Posterior cingulate gyrus (tissue), 11 donors: ENCODE measurements at regions not wholly inside any gene's neighbourhood (a gene's known extent, or its start where the extent isn't known, plus 50 kb on each side); places are given as distances from the start of the nearest gene placed in this dataset.

Experiments
- DNase-seq, 10 donors: peaks; one replicate each; pipeline versions ENCODE4 v3.0.0 to v3.0.0-alpha.2; 2020 to 2021; ENCODE audit warnings: mixed read lengths in 3 of 10
- intact Hi-C: fragments of 100-400 bp; cut with DNase I; formaldehyde crosslinking; loops from one replicate; pipeline ENCODE4 v1.15.1; 2023

DNA sequence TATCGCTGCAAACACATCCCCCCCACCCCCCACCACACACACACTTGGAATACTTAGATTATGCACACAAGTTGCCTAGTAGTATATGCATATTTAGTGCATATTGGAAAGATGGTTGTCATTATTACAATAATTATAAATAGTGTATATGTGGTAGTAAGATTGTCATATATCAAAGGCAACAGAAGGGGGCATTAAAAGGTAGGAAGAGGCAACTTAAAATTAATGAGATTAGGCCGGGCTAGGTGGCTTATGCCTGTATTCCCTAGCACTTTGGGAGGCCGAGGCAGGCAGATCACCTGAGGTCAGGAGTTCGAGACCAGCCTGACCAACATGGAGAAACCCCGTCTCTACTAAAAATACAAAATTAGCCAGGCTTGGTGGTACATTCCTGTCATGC, 52.1 kb downstream of the GSC start:
- no peak for DNase-seq
- intact Hi-C loops, result no loop called here

DNA sequence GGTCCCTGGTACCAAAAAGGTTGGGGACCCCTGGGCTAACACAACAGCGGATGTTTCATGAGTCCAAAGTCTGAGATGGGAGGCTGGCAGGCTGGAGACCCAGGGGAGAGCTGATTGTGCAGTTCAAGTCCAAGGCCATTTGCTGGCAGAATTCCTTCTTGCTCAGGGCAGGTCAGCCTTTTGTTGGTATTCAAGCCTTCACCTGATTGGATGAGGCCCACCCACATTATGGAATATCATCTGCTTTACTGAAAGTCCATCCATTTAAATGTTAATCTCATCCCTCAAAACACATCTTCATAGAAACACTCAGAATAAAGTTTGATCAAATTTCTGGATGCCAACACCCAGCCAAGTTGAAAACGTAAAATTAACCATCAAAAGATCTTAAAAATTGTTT, 52.9 kb downstream of the GSC start:
- intact Hi-C loops, result no loop called here
- DNase-seq, result no peak

DNA sequence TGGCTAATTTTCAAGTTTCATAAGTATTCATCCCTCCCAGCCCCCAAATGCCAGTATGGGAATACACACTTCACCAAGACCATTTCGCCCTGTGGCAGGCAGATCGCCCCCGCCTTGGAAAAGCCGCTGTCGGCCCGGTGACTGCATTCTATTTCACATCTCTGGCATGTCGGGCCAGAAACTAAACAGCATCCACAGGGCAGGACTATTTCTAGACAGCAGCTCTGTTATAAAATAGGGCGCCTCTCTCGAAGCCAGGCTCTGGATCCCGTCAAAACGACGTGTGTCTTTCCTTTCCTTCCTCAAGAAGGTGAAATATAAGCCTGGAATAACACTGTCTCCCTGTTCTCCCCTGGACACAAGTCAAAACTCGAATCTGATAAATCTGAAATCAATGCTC, 56.8 kb downstream of the GSC start:
- peak in 1 of 10 donors; percentile 63 for DNase-seq
- intact Hi-C loops, result no loop called here

DNA sequence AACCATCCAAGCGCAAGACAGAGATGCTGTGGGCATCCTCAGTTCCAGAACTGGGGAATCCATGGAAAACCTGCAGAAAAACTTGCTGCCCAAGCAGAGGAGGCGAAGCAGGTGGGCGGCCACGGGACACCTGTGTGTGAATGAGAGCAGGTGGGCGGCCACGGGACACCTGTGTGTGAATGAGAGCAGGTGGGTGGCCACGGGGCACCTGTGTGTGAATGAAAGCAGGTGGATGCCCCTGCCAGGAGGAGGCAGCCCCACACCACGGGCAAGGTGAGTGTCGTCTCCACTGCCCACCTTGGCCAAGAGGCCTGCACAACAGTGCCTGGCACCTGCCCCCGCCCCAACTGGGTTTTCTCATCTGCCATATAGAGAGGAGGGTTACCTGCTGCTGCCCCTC, 59.2 kb downstream of the GSC start:
- intact Hi-C loops, result no loop called here
- peak in 1 of 10 donors; percentile 74 for DNase-seq

DNA sequence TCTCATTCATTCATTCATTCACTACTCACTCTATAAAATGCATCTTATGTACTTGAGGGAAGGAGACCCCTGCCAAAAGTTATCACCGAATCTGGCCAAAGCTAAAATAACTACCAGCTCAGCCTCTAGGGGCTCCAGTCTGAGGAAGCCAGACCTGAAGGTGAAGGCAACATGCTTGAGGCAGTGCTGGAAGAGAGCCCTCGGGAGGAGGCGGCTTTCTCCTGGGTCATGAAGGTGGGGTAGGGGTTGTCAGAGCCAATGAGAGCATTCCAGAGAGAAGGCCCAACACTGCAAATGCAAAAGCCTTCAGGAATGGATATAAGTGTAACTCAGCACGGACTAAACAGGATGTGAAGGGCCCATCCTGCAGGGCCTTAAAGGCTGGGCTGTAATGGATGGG, 62.4 kb downstream of the GSC start:
- DNase-seq, result no peak
- intact Hi-C loops, result no loop called here

DNA sequence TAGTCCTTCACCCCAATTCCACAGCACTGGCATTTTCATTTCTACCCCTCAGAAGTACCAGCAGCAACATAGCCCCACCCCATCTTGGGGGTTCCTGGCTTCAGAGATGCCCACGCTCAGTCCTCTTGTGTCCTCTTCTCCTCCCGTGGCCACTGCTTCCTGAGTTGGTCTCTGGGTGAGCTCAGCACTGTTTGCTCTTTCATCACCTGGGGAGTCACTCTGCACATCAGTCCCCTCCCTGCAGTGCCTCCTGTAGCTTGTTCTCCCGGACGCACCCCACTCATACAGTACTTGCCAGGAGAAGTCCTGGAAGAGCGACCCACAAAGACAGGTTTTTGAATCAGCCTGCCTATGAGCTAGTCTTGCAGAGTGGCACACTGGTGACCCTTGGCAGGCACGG, 63.8 kb downstream of the GSC start:
- intact Hi-C loops, result no loop called here
- DNase-seq, result peak in 1 of 10 donors; percentile 54

DNA sequence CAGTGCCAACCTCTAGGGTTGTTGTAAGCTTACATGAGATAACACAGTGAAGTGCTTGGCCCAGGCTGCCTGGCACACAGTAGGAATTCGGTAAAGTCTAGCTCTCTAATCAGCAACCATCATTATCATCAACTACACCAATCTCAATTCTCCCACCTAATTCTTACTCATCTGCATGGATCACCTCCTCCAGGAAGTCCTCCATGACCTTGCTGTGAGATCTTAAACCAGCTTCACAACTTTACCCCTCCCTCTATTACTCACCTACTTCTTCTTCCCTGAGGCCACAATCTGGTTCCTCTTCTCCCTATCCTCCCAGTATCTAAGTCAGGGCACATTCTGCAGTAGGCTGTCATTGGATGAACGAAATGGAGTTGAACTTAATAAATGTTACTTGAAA, 67.3 kb downstream of the GSC start:
- DNase-seq, result no peak
- intact Hi-C loops, result no loop called here

DNA sequence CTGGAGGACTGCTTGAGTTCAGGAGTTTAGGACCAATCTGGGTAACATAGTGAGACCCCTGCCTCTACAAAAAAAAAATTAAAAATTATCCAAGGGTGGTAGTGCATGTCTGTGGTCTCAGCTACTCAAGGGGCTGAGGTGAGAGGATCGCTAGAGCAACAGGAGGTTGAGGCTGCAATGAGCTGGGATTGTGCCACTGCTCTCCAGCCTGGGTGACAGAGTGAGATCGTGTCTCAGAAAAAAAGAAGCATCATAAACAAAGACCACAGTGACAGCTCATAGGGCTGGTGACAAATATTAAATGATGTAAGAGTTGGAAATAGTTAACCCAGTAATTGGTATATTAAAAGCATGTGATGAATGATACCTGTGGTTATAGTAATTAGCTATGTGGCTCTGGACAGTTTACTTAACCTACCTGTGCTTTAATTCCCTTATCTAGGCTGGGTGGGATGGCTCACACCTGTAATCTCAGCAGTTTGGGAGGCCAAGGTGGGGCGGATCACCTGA, 68.0 kb downstream of the GSC start:
- intact Hi-C loops, result no loop called here
- DNase-seq, result peak in 1 of 10 donors; percentile 23

DNA sequence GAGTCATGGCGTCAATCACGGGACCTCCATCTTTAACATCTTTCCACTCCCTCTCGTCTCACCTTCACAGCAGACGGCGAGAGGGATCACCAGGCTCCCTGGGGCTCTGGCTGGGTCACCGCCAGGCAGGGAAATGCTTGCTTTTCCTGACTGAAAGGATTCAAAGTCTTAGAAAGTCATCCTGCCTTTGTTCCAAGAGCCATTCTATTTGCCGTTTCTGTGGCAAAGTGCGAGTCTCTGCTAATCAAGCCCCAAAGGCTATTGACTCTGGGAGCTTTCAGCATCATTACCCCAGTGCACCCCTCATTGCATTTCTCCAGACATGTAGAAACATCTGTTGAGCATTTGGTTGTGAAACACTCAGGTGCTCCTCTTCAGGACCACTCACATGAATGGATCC, 69.6 kb downstream of the GSC start:
- DNase-seq, result peak in 2 of 10 donors; percentile 14 to 28
- intact Hi-C loops, result no loop called here

DNA sequence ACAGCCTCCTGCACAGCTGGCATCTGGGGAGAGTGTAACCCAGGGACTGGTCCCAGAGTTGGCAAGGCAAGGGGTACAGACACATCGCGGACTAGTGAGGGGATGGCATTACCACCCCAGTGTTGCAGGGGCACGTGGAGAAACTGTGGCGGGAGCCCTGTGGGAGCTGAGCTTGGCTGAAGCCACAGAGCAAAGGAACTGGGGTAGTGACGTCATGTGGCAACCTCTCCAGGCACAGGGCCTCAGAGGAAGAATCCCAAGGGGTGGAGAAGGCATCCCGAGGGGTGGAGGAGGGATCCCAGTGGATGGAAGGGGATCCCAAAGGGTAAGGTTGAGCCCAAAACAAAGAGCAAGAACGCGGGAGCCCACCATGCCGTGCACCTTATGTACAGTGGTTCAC, 70.1 kb downstream of the GSC start:
- DNase-seq, result peak in 2 of 10 donors; percentile 15 to 24
- intact Hi-C loops, result no loop called here

DNA sequence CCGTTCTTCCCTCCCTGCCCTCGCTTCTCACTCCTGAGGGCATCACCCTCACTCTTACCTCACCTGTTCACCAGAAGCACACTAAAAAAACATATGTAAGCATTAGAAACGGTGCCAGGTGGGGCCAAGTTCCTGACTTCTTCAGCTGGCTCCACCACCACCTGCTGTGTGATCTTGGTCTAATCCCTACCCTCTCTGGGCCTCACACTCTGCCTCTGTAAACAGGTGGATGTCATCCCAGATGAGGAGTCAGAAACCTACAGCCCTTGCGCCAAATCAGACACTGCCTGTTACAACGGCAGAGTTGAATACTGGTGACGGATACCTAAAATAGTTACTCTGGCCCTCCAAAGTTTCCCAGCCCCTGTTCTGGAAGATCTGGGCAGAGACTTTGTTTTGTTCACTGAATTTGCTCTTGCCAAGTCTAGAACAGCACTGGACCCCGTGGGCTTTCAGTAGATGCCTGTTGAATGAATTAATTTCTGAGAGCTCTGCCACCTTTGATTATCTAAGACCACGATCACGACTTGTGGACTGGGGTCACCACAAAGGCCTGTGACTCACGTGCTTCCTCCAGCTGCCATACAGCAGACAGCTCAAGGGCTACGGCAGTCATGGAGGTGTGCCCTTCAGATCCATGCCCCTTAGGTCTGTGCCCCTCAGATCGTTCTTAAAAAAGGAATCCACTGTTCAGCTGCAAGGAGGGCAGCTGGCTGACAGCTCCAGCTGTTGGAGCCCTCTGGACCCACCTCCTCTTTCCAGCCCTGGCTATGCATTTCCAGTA, 71.9 kb downstream of the GSC start:
- intact Hi-C loops, result no loop called here
- DNase-seq, result peak in 2 of 10 donors; percentile 41 to 45

DNA sequence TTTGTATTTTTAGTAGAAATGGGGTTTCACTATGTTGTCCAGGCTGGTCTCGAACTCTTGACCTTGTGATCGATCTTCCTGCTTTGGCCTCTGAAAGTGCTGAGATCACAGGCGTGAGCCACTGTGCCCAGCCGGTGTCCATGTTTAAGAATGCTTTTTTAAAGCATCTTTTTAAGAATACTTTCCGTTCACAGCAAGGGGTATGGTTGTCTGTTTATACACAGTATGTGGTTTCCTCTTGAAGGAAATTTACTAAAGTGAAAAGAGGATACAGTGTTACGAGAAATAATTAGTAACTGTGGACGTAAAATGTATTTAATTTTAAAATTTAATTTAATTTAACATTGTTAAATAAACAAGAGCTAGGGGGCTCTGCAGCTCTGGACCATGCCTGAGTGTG, 73.4 kb downstream of the GSC start:
- intact Hi-C loops, result no loop called here
- no peak for DNase-seq

DNA sequence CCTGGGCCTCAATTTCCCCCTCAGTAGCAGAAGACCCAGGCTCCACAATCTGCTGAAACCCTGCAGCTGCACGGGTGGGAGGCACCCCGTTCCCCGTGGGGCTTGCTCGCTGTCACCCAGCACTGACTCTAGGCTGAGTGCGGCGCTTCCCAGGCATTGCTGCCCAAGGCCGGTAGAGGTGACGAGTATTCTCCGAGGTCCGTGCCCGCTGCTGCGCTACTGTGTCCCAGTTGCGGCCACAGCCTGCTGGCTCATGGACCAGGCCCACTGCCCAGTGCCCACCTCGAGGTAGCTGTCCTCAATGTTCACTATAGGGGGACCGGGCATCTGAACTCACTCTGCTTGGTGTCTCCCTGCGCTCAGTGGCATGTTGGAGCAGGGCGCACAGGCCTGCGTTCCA, 74.7 kb downstream of the GSC start:
- intact Hi-C loops, result no loop called here
- DNase-seq, result peak in 2 of 10 donors; percentile 60 to 78

DNA sequence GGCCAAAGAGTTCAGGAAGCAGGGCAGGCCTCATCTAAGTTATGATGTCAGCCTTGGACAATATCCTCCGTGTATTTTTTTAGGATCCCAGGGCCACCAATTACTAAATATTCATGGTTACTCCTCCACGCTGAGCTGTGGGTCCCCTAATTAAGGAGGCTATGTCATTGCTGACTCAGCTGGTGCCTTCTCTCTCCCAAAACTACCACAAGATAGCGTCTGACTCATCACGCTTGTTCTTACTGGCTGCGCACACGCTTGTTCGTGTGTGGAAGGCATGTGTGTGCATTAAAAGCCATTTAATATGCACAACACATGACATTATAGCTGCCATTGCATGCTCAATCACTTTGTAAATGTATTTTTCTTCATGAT, 78.3 kb downstream of the GSC start:
- no peak for DNase-seq
- intact Hi-C loops, result no loop called here

DNA sequence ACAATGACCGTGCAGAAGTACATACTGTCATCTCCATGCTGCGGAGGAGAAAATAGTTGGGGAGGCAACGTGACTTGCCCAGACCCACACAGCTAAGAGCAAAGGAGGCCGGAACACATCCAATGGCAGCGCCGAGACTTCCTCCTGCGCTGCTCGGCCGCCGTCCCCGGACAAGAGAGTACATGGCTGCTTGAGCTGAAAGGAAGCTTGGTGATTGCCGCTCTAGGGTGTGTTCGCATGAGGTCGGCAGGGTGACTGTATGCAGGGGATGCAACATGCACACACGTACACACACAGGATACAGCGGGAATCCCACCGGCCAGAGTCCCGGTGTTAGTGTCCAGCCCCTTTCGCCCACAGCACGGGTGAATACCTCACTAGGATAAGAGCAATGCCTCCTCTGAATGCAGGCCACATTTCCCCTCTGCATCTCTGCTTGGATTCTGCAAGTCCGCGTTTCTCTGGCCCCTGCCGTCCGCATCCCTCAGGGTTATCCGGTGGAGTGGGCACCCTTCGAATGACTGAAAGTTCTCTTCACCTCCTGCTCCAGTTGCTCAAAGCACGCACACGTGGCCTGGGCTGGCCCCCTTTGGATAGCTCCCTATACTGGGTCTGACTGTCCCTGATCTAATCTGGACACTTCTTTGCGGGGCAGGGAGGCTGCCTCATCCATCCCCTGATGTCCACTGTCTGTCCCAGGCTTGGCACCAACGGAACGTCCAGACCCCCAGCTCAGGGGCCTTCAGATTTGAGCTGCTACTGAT, 78.8 kb downstream of the GSC start:
- intact Hi-C loops, result no loop called here
- DNase-seq, result peak in 2 of 10 donors; percentile 79

DNA sequence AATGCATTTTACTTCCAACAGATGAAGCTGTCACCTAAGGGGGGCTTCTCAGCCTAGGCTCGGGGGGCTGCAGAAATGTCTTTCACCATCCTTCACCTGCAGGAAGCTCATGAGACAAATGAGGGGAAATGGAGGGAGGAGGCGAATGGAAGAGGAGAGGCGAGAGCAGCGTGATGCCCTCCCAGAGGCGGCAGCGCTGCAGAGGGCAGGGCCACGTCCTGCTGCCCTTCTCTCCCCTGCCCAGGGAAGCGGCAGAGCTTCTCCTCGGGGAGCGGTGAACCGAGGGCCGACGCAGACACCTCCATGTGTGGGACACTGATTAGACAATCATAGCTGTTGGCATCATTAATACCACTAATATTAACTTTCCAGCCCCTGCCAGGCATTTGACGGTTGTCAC, 78.3 kb downstream of the SERPINA3 start:
- intact Hi-C loops, result no loop called here
- DNase-seq, result peak in 1 of 10 donors; percentile 67

DNA sequence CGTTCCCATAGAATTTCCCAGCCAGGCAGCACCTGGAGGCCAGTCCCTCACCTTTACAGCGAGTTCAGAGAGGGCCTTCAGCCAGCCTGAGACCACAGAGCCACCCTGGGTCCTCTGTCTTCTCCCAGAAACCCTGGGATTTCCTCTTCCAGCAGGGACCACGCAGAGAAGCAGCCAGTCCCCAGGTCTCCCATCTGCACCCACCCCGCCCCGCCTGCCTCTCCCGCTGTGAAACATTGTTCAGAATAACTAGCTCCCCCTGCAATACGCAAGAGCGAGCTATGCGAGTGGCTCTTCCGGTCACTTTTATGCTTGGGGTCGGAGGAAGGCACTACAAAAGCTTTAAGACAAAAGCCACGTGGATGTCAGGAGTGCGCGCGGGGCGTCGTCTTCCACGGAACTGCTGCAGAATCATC, 77.8 kb downstream of the SERPINA3 start:
- peak in 2 of 10 donors; percentile 64 to 69 for DNase-seq
- intact Hi-C loops, result loop anchor here (5.0 to 10.0 kb wide), 3 partner anchors 215 to 742 kb away; no protein-coding TSS in a partner anchor

DNA sequence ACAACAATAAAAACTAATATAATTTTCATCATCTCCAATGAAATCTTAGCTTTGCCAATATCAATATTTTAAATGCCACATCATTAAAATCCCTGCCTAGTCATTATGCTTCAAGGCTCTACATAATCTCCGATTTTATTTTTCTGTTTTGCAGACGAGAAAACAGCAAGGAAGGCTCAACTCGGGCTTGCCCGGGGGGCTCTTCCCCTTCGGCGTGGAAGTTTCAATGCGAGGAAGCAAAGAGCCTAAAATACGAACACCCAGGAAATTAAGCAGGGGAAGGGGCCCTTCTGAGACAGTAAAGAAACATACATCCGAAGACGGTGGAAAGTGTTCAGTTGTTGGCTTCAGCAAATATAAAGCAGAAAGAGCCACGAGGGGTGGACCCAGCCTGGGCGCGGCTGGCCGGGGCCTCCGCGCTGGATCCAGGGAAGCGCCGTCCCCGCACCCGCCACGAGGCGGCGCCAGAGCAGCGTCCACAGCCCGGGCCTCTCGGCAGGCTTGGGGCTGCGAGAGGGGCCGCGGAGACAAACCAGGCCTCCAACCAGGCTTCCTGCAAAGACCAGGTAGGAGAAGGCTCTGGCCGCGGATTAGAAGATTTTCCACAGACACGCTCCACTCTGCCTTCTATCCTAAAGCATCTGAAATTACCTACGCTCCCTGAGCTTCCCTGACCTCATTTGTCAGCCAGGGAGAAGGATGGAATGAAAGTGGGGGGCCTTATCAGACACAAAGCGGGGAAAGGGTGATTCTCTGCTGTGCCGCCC, 77.2 kb downstream of the SERPINA3 start:
- intact Hi-C loops, result loop anchor here (5.0 to 10.0 kb wide), 3 partner anchors 215 to 743 kb away; no protein-coding TSS in a partner anchor
- peak; percentile 50 to 95 (median 77) for DNase-seq

DNA sequence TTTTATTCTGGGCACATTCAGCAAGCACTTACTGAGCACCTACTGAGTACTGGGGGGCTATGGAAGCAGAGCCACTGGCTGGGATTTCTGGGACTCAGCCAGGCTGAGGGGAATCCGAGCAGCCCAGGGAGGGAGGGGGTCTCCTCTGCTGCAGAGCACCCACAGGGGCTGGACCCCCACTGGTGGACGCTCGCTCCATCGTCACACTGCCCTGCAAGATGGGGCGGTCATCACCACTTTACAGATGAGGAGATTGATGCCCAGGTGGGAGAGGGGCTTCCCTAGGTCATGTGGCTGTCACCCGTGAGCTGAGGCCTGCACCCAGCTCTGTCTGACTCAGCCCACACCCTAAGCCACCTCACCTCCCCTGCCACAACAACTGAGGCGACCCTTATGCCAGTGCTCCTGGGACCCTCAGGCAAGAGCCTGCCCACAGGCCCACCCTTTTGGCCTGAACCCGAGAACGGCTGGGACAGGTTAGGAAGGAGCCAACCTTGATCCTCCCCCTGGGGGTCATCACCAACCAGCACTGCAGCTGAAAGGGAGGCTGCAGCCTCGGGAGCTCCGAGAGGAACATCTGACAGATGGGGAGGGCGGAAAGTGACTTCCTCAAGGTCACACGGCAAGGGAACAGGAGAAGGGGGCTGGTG, 74.4 kb downstream of the SERPINA3 start:
- intact Hi-C loops, result loop anchor here (5.0 to 10.0 kb wide), 3 partner anchors 218 to 746 kb away; no protein-coding TSS in a partner anchor
- peak in 2 of 10 donors; percentile 48 to 75 for DNase-seq
